Epithelial cell of esophagus (primary cell): ENCODE measurements at regions not wholly inside any gene's neighbourhood (a gene's known extent, or its start where the extent isn't known, plus 50 kb on each side); places are given as distances from the start of the nearest gene placed in this dataset.

Experiments
- DNase-seq: peaks from one replicate; pipeline ENCODE4 v3.0.0; 2010; ENCODE audit warnings: low read depth
- H3K4me3 ChIP-seq: 2 replicates; pipeline ENCODE4 v1.5.1; 2011; ENCODE audit warnings: mild to moderate bottlenecking, low read length, control low read depth
- CTCF ChIP-seq: IDR thresholded peaks from 2 replicates; pipeline ENCODE4 v1.5.1; 2011; ENCODE audit warnings: low read depth, mild to moderate bottlenecking, low read length, control low read depth, inconsistent platforms; ENCODE audit not compliant: insufficient read depth; ENCODE audit errors: missing control alignments

GRCh38 chr5:148720257-148720656 lies 65.9 kb upstream of the HTR4 start:
- no peak overlapping the region for H3K4me3 ChIP-seq
- no peak for TF ChIP-seq CTCF
- no peak for DNase-seq

DNA sequence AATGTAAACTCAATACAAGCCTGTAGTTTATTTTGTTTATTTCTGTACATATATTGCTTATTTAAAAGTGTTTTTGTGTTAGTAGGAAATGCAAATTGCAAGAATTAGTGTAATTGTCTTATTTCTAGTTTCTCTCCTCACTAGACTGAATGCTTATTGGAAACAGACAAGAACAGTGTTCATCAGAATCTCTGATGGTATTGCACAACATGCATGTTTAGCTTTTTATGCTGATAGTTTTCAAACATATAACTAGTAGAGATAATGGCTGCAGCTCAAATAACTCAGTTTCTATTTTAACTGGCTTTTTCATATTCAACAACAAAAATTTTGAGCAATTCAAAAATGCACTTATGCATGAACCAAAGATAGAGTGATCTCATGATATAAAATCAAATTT lies 68.8 kb upstream of the HTR4 start:
- no peak for TF ChIP-seq CTCF
- DNase-seq: no peak
- H3K4me3 ChIP-seq: no peak overlapping the region

DNA sequence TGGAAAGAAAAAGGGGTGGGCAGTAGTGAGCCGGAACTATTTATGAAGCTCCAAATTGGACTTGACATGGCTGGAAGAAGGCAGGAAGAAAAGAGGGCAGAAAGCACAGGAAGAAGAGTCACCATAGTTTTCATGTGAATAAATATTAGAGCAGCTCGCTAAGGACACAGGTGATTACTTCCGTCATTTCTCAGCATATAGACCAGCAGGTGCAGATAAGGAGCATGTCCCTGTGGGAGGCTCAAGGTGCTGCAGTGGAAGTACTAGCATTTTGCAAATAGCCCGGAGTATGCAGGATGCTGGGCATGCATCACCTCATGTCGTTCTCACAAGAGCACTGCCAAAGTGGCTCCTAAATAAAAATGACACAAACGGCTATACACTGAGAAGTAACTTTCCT lies 71.3 kb upstream of the HTR4 start:
- no peak for DNase-seq
- TF ChIP-seq CTCF: no peak
- no peak overlapping the region for H3K4me3 ChIP-seq

GRCh38 chr5:148729182-148729581 lies 74.9 kb upstream of the HTR4 start:
- TF ChIP-seq CTCF: peak; percentile 16
- DNase-seq: peak; percentile 14
- H3K4me3 ChIP-seq: no peak overlapping the region

DNA sequence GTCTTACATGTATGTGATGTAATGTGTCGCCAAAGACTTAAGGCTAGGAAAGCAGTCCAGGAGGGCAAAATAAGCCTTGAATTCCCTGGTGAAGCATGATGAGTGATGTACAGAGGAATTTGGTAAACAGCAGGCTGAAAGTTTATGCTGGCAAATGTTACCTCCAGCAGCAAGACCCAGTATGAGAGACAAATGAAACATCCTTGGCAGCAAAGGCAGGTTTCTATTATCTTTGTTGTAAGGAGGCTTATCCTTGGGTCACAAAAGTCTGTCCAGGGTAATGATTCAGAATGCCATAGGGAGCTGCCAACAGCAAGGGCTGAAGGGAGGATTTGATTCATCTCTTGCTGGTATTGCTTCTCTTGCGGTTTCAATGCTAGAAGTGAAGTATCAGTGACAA lies 75.9 kb upstream of the HTR4 start:
- DNase-seq: peak; percentile 50
- no peak overlapping the region for H3K4me3 ChIP-seq
- TF ChIP-seq CTCF: no peak

GRCh38 chr5:148730942-148731898 lies 76.9 kb upstream of the HTR4 start:
- H3K4me3 ChIP-seq: no peak overlapping the region
- peak; percentile 84 for TF ChIP-seq CTCF
- peak; percentile 86 for DNase-seq

DNA sequence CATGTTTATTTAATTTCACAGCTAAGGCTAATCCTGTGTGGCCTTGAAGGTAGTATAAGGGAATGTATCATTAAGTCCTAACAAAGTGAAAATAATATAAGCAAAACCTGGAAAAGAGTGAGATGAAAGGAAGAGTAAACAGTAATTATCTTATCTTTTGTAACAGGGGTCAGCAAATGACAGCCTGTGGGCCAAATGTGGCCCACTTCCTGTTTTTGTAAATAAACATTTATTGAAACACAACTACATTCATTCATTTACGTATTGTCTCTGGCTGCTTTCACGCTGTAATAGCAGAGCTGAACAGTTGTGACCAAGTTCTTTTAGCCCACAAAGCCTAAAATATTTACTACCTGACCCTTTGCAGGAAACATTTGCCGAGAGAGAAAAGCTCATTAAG lies 78.4 kb upstream of the HTR4 start:
- no peak overlapping the region for H3K4me3 ChIP-seq
- TF ChIP-seq CTCF: no peak
- no peak for DNase-seq
